GM12873 (cell line): ENCODE measurements at regions not wholly inside any gene's neighbourhood (a gene's known extent, or its start where the extent isn't known, plus 50 kb on each side); places are given as distances from the start of the nearest gene placed in this dataset.
A peak's percentile ranks its signal among the peaks of the same experiment; 100 is the strongest.

Experiments
- TF ChIP-seq, protein P1 (sequence below): IDR thresholded peaks from 2 replicates; pipeline ENCODE4 v1.5.1; 2012; ENCODE audit warnings: low read depth, mild to moderate bottlenecking, moderate library complexity, low read length, control low read depth; ENCODE audit not compliant: insufficient read depth; ENCODE audit errors: missing control alignments

DNA sequence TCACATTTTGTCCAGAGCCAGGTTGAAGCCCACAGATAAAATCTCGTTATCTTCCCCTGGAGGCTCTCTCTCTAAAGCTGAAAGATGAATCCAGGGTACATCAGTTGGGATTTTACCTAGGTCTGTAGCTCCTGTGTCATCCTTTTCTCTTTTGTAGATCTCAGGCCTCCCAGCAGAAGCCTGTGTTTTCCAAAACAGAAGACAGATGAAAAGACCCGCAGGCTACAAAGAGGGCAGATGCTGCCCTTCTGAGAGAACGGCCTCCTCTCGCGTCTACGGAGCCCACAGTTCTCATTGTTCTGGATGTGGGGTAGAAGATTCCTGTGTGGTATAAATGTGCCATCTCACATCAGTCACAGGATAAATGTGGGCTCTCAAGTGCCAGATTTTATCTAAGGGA is 139.5 kb downstream of the SUCLG1 start:
- TF ChIP-seq, protein P1, sequence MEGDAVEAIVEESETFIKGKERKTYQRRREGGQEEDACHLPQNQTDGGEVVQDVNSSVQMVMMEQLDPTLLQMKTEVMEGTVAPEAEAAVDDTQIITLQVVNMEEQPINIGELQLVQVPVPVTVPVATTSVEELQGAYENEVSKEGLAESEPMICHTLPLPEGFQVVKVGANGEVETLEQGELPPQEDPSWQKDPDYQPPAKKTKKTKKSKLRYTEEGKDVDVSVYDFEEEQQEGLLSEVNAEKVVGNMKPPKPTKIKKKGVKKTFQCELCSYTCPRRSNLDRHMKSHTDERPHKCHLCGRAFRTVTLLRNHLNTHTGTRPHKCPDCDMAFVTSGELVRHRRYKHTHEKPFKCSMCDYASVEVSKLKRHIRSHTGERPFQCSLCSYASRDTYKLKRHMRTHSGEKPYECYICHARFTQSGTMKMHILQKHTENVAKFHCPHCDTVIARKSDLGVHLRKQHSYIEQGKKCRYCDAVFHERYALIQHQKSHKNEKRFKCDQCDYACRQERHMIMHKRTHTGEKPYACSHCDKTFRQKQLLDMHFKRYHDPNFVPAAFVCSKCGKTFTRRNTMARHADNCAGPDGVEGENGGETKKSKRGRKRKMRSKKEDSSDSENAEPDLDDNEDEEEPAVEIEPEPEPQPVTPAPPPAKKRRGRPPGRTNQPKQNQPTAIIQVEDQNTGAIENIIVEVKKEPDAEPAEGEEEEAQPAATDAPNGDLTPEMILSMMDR, result no peak

DNA sequence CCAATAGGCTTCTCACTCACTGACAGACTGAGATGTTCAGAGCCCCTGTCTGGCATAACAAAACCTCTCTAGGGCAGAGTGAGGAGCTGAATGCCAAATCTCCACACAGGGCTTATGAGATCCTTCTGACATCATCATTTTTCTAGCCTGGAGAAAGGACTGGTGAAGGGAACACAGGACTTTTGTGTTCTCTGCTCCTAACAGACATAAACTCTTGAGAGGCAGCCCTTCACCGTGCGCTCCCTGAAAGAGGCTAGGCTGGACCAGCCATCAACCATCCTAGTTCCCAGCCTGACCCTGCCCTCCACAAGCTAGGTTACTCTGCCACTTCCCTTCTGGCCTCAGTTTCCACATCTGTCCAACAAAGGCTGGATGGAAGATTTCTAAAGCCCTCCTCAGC is 141.9 kb downstream of the SUCLG1 start:
- TF ChIP-seq, protein P1, result no peak

DNA sequence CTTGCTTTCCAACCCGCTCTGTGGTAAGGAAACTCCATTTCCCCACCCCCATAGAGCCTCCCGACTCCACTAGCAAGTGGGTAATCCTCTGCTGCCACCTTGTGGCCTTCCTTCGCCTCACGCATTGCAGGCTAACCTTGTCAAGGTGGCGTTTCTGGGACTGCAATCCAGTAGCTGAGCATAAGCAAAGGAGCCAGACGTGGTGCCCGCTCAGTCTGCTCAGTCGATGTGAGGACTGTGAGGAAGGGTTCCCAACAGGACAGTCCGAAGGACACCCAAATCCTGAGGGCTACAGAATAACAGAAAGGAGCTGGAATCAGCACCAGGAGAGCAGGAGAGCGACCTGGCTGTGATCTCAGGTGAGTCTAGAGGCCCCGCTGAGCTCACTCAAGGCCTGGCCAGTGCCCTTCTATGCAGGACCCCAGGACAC is 144.2 kb downstream of the SUCLG1 start:
- TF ChIP-seq, protein P1, result peak; percentile 95

DNA sequence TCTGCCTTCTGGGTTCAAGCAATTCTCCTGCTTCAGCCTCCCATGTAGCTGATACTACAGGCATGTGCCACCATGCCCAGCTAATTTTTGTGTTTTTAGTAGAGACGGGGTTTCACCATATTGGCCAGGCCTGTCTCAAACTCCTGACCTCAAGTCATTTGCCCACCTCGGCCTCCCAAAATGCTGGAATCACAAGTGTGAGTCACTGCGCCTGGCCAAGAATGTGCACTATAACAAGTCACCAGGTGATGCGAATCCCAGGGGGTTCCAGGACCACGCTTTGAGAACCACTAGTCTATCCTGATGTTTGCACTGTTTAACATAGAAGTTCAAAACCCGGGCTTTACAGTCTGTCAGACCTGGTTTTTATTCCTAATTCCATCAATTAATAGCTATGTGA is 144.8 kb downstream of the SUCLG1 start:
- TF ChIP-seq, protein P1, result no peak

DNA sequence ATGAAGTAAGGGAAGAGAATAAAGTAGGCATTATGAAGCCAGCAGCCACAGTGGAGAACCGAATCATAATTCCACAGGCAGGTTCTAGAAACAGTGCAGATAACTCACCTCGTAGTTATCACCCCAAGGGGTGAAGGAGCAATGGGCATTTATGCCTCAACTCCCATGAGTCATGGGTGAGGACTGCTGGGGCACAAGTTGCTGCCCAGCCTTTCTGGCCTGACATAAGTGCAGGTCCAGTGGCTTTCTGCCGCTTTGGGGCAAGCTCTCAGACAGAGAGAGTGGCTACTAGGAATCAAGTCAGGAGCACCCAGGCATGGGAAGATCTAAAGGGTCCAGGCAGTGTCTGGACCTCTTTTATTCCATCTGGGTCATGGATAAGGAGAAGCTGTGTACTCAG is 149.8 kb downstream of the SUCLG1 start:
- TF ChIP-seq, protein P1, result no peak

DNA sequence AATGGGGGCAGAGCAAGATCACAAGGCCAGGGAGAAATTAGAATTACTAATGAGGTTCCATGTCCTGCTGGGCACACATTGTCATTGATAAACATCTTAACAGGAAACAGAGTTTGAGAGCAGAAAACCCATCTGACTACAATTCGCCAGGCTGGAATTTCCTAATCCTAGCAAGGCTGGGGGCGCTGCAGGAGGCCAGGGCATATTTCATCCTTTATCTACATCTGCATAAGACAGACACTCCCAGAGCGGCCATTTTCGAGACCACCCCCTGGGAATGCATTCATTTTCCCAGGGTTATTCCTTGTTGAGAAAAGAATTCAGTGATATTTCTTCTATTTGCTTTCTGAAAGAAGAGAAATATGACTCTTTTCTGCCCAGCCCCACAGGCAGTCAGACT is 152.7 kb downstream of the SUCLG1 start:
- TF ChIP-seq, protein P1, result no peak

DNA sequence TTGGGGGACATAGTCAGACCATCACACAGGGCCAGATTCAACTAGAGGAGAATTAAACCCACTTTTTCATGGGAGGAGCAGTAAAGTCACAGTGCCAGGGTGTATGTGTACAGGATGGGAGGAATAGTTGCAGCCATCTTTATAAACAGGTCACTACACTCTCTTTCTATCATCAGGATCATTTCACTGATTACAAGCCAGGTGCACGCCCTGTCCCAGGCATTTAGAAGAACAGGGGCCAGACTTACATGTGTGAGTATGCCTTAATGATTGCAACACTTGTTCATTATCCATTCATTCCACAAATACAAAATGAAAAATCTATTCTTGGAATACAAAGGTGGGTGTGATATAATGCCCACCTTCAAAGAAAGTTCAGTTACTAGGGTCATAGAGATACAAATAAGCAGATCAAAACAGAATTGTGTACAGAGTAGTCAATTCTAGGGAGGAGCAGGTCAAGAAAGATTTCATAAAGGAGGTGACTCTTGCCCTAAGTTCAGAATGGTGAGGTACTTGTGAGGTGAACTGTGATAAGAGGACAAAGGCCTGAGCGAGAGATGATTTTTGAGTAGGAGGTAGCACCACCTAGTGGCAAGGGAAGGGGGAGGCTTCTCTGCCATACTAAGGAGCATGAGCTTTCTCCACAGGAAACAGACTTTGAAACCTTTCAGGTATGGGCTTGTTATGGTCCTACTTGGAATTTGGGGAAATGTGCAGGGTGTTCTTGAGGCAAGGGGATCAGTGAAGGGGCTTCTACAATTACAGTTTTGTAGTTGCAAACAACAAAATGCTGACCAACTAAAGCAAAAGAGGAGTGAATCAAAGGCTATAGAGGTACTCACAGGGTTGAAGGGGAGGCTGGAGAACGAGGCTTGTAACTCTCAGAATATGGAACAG is 156.3 kb downstream of the SUCLG1 start:
- TF ChIP-seq, protein P1, result peak; percentile 96
